GM19099 (cell line): ENCODE measurements at regions not wholly inside any gene's neighbourhood (a gene's known extent, or its start where the extent isn't known, plus 50 kb on each side); places are given as distances from the start of the nearest gene placed in this dataset.

Experiments used
- POLR2A ChIP-seq: IDR thresholded peaks from 3 replicates; pipeline ENCODE4 v1.6.1; 2011; ENCODE audit warnings: low read depth; ENCODE audit not compliant: insufficient read length; ENCODE audit errors: extremely low read depth

- no peak for TF ChIP-seq POLR2A
Observed at GRCh38 chr6:12348530-12349511, 58.7 kb downstream of the EDN1 start.

GRCh38 chr6:12350644-12351170 lies 60.5 kb downstream of the EDN1 start:
- TF ChIP-seq POLR2A, result no peak

GRCh38 chr6:12351672-12352071 lies 61.5 kb downstream of the EDN1 start:
- TF ChIP-seq POLR2A, result no peak

- TF ChIP-seq POLR2A, result no peak
Observed at GRCh38 chr6:12353731-12354130, 63.6 kb downstream of the EDN1 start.

GRCh38 chr6:12354499-12354898 lies 64.3 kb downstream of the EDN1 start:
- no peak for TF ChIP-seq POLR2A

- no peak for TF ChIP-seq POLR2A
Observed at GRCh38 chr6:12355354-12355753, 65.2 kb downstream of the EDN1 start.

- TF ChIP-seq POLR2A, result no peak
Observed at GRCh38 chr6:12356431-12356830, 66.3 kb downstream of the EDN1 start.

- TF ChIP-seq POLR2A, result no peak
Observed at GRCh38 chr6:12356983-12357972, 67.1 kb downstream of the EDN1 start.

- TF ChIP-seq POLR2A, result no peak
Observed at GRCh38 chr6:12359036-12359435, 68.9 kb downstream of the EDN1 start.

GRCh38 chr6:12361042-12361765 lies 71.0 kb downstream of the EDN1 start:
- TF ChIP-seq POLR2A, result no peak

GRCh38 chr6:12363651-12364381 lies 73.7 kb downstream of the EDN1 start:
- TF ChIP-seq POLR2A, result no peak

- TF ChIP-seq POLR2A, result no peak
Observed at GRCh38 chr6:12364621-12365020, 74.5 kb downstream of the EDN1 start.

- no peak for TF ChIP-seq POLR2A
Observed at GRCh38 chr6:12366731-12367130, 76.6 kb downstream of the EDN1 start.

- no peak for TF ChIP-seq POLR2A
Observed at GRCh38 chr6:12367412-12367811, 77.3 kb downstream of the EDN1 start.
